ENCODE measurements at regions not wholly inside any gene's neighbourhood (a gene's known extent, or its start where the extent isn't known, plus 50 kb on each side); places are given as distances from the start of the nearest gene placed in this dataset.
A peak's percentile ranks its signal among the peaks of the same experiment; 100 is the strongest.

DNA sequence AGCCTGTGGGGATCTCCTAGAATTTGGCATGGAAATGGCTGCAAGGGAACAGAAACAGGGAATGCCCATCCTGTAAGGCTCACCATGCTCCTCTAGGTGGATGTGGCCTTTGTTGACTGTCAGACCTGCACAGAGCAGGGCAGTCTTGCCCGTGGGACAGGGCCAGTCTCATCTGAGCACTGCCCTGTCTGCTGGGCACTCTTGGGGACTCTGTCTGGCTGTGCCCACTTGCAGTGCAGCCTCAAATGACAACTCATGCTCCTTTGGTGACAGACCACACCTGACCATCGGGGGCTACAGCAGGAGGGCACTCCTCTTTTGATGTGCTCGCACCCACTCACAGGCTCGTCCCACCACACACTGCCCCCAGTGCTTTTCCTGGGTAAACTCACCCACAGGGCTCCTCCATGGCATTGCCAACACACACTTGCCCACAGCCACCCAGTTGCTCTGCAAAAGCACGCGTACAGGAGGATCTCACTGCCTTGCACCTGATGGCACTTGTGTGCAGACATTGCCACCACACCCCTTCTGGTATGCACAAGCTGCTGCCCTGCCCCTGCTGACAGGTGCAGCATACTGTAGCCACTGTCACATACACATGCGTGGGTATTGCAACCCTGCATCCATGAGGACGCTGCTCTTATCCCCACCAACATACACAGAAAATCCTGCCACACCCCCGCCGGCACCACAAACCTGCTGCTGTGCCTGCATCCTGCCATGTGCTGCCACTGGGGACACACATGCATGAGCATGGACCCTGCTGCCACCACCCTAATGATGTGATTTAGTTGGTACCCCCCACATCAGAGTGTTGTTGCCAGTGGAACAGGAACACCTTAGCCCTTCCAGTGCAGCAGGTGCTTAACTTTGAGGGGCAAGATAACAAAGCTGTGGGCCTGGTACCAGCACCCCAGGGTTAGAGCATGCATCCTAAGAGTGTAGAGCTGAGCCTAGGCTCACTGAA is 100.1 kb upstream of the ARHGEF9 start:
- no peak for DNase-seq (ENCODE audit: low read depth)

DNA sequence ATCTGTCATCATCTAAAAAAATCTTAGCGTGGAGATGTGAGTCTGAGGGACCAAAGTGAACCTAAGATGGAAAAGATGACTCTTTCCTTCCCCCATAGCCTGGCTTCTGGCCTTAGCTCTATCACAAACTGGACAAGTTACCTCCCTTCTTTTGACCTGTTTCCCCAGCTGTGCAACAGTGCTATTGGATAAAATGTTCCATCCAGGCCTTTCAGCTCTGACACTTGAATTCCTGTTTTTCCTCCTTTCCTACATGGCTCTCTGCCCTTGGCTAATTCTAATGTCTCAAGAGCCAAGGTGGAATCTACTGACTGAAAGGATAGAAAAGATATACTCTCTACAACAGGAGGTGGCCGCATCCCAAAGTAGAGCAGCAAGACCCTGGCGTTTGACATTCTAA is 84.5 kb upstream of the ARHGEF9 start:
- DNase-seq (ENCODE audit: low read depth), result no peak

GRCh38 chrX:63855896-63856295 is 70.9 kb upstream of the ARHGEF9 start:
- peak; percentile 1 for DNase-seq (ENCODE audit: low read depth)

DNA sequence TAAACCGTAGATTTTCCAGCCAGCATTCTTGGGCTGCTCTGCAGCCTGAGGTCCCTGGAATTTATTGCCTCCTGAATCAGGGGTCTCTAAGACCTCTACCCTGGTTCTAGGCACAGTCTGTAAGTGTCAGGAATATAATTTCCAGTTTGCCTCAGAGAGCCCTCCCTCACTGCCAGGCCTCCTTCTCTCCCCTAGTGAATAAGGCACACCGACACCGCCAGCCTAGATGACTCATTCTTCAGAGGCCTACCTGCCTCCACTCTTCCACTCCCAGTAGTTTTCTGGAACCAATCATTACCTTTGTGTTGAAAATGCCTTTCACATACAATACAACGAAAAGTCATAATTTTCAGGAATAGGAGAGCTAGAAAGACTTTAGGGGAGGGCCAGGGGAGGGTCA is 50.3 kb upstream of the ARHGEF9 start:
- DNase-seq (ENCODE audit: low read depth), result no peak

All from fibroblast of gingiva (primary cell).